ENCODE measurements at regions not wholly inside any gene's neighbourhood (a gene's known extent, or its start where the extent isn't known, plus 50 kb on each side); places are given as distances from the start of the nearest gene placed in this dataset.

DNA sequence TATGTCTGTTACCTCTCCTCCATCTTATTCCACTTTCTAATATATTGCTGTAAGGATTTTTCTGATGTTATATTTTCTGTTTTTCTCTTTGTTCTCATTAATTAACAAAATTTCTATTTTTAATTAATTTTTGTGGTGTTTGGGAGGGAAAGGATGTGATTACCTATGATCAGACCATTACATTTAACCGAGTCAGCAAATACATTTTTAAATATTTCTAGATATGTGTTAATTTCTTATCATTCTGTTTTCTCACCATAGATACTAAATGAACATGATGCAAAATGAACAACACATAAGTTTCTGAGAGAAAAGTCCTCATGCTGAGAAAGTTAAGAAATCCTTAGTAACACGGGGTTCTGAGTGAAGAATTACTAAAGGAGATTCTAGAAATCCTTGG, 80.6 kb upstream of the P2RY1 start:
- Histone ChIP-seq H3K4me1 (replicated peaks in 1 of 2; ENCODE audit: control insufficient read depth in 2 of 2, insufficient read depth in 2 of 2, low read length in 2 of 2) (no peaks in the 10 kb centered on the region), H3K79me2 (ENCODE audit: control insufficient read depth, insufficient read depth, low read length) (no peaks in the 10 kb centered on the region), H3K9ac (ENCODE audit: insufficient read depth in 1 of 2, low read depth in 2 of 2, low read length in 2 of 2) (no peak overlapping the region), H3K27me3 (ENCODE audit: control insufficient read depth in 2 of 2, insufficient read depth in 2 of 2, low read length in 2 of 2) (no peaks in the 10 kb centered on the region), H4K20me1 (replicated peaks; ENCODE audit: control insufficient read depth, insufficient read depth, low read length) (no peaks in the 10 kb centered on the region), H3K9me3 (replicated peaks; ENCODE audit: control insufficient read depth, insufficient read depth, low read depth, low read length) (no peaks in the 10 kb centered on the region), H2AFZ (ENCODE audit: low read depth, low read length) (no peak overlapping the region), H3K4me2 (ENCODE audit: insufficient read depth, low read length) (no peak overlapping the region), H3K4me3 (no peak overlapping the region), H3K9me1 (ENCODE audit: control insufficient read depth, insufficient read depth, low read length) (no peaks in the 10 kb centered on the region), H3K27ac (ENCODE audit: extremely low read depth, low read depth, low read length) (no peak overlapping the region), H3K36me3 (ENCODE audit: control insufficient read depth, insufficient read depth, low read length) (no peaks in the 10 kb centered on the region)
- intact Hi-C loops (cut with micrococcal nuclease) (no loop called here), in situ Hi-C loops (cut with MboI) (no loop called here)
- ChIA-PET POLR2A (interaction anchor here (1.4 kb wide), 1 partner anchor 10 kb away, joined by 3 read pairs; no protein-coding TSS in a partner anchor), CTCF (ENCODE audit: low intra/inter-chr PET ratio) (no interaction called here)
- peak; percentile 75 for TF ChIP-seq ZNF316 (IDR thresholded peaks at IDR 0.05)
- TF ChIP-seq MAFF (IDR thresholded peaks at IDR 0.05; ENCODE audit: low read length): peak; percentile 65
- peak; percentile 59; the same call in 1 of the 2 replicates for TF ChIP-seq C11orf30 (IDR thresholded peaks at IDR 0.05; ENCODE audit: low read depth)
- TF ChIP-seq GABPB1 (CRISPR knock-in tag; IDR thresholded peaks at IDR 0.05): no peak
- no peak for TF ChIP-seq NFE2L1 (tag; IDR thresholded peaks at IDR 0.05; ENCODE audit: borderline replicate concordance, low read depth)
- TF ChIP-seq MAFK (IDR thresholded peaks at IDR 0.05; ENCODE audit: low read length): peak; percentile 21; the same call in 1 of the 2 replicates
- peak; percentile 44 for TF ChIP-seq MAFG (tag; conservative IDR thresholded peaks at IDR 0.05)
- 11% methylated on average over 2 of the region's 2 CpGs for WGBS (ENCODE audit: insufficient coverage, low coverage, missing lambda C conversion rate)
- ATAC-seq: no peak
- DNase-seq (ENCODE audit: extremely low read depth in 1 of 4, low spot score in 3 of 4): no peak
- no TSS peak for BruUV-seq (replicated peaks)
- no peak for FAIRE-seq

DNA sequence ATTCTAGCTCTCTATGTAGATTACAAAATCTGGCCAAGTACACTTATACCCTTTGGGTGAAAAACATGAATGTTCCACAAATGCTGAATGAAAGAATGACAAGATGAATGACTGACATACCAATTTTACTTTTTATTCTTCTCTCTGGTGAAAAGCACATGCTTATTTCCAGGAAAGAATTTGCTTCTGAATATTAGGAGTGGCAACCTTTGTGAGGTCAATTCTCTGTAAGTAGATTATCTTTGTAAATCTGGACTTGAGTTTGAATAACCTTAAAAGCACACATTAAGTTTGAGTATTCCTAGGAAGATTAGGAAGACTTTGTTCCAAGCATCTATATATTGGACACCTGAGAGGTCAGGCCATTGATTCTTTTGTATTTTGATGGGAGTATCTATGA, 78.1 kb upstream of the P2RY1 start:
- Histone ChIP-seq H2AFZ (ENCODE audit: low read depth, low read length) (no peak overlapping the region), H3K9ac (ENCODE audit: insufficient read depth in 1 of 2, low read depth in 2 of 2, low read length in 2 of 2) (no peak overlapping the region), H3K27ac (ENCODE audit: extremely low read depth, low read depth, low read length) (no peak overlapping the region), H3K9me1 (ENCODE audit: control insufficient read depth, insufficient read depth, low read length) (no peaks in the 10 kb centered on the region), H4K20me1 (replicated peaks; ENCODE audit: control insufficient read depth, insufficient read depth, low read length) (no peaks in the 10 kb centered on the region), H3K4me3 (no peak overlapping the region), H3K4me2 (ENCODE audit: insufficient read depth, low read length) (no peak overlapping the region), H3K4me1 (replicated peaks in 1 of 2; ENCODE audit: control insufficient read depth in 2 of 2, insufficient read depth in 2 of 2, low read length in 2 of 2) (no peaks in the 10 kb centered on the region), H3K27me3 (ENCODE audit: control insufficient read depth in 2 of 2, insufficient read depth in 2 of 2, low read length in 2 of 2) (no peaks in the 10 kb centered on the region), H3K36me3 (ENCODE audit: control insufficient read depth, insufficient read depth, low read length) (no peaks in the 10 kb centered on the region), H3K9me3 (replicated peaks; ENCODE audit: control insufficient read depth, insufficient read depth, low read depth, low read length) (no peaks in the 10 kb centered on the region), H3K79me2 (ENCODE audit: control insufficient read depth, insufficient read depth, low read length) (no peaks in the 10 kb centered on the region)
- in situ Hi-C loops (cut with MboI): no loop called here
- BruUV-seq (replicated peaks): no TSS peak
- ATAC-seq (no peak), FAIRE-seq (no peak), DNase-seq (ENCODE audit: extremely low read depth in 1 of 4, low spot score in 3 of 4) (no peak)
- intact Hi-C loops (cut with micrococcal nuclease): no loop called here
- TF ChIP-seq ZNF507 (tag; conservative IDR thresholded peaks at IDR 0.05): no peak
- no peak for TF ChIP-seq ZFX (CRISPR knock-in tag; IDR thresholded peaks at IDR 0.05)
- TF ChIP-seq MBD2 (IDR thresholded peaks at IDR 0.05; ENCODE audit: borderline replicate concordance, low read depth): no peak
- no peak for TF ChIP-seq MYC (IDR thresholded peaks at IDR 0.05; ENCODE audit: low read depth, low read length)
- TF ChIP-seq MYC (CRISPR knock-in tag; IDR thresholded peaks at IDR 0.05; ENCODE audit: borderline replicate concordance, low read depth): no peak
- POLR2A ChIA-PET: interaction anchor here (0.6 kb wide), 1 partner anchor 49 kb away, joined by 3 read pairs; no protein-coding TSS in a partner anchor
- CTCF ChIA-PET (ENCODE audit: low intra/inter-chr PET ratio): no interaction called here

Data from K562 (cell line).